ENCODE measurements at regions not wholly inside any gene's neighbourhood (a gene's known extent, or its start where the extent isn't known, plus 50 kb on each side); places are given as distances from the start of the nearest gene placed in this dataset.
"Not testable (repeated sequence)": the region's sequence is repeated elsewhere in the genome, so short reads cannot be mapped to it uniquely, and the experiment has no call there.

DNA sequence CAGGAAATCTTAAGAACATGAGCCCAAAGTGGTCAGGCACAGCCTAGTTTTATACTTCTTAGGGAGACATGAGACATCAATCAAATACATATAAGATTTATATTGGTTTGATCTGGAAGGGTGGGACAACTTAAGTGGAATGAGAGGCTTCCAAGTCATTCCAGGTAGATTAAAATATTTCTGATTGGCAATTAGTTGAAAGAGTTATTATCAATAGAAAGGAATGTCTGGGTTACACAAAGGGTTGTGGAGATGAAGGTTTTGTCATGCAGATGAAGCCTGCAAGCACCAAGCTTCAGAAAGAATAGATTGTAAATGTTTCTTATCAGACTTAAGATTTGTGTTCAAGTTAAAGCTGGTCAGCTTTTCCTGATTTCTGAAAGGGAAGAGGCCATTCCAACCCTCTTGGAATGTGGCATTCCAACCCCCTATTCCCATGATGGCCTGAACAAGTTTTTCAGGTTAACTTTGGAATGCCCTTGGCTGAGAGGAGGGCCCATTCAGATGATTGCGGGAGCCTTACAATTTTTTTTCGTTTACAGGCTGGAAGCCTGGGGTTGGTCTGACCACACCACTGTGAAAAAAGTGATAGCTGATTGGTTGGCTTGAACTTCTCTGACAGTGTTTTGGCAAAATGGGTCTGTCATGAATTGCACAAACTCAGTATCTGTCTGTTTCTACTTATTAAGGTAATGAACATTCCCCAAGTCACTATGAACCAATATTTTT, 245.6 kb upstream of the RAI14 start:
- intact Hi-C loops (cut with DNase I): no loop called here
- DNase-seq: no peak

DNA sequence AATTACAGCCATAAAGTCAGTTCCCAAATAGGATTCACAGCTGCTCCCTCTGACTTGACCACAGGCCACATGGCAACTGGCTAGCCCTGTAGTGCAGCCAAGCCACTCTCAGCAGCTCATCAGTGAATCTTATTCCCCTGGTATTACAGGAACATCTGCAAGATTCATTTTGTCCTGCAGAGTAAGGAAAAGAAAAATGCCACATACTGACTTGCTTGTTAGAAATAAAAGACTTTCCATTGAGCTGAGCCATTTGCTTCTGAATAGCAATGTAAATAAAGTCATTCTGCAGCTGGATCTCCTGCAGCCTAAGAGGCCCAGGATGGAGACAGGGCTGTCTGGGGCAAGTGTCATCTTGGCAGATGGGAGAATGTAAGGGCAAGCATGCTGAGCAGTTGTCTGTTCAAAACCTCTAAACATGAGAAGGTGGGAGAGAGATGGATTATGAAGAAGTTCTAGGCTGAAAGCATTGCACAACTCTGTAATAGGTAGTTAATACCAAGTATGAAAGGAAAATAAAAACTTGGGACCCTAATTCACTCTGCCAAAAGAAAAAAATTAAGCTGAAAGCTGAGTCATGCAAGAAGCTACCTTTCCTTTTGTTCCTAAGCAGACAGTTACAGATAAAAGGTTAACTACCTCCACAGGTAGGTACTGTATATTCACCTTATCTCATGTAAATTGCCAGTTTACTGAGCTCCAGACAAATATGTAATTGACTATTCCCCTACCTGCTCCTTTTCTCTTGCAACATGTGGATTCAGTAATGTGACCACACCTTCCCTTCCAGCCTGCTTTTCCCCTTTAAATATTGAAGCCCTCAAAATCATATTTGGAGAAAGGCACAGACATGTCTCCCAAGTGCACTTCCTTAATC, 244.4 kb upstream of the RAI14 start:
- peak in 1 of 42 donors; percentile 15 for DNase-seq
- intact Hi-C loops (cut with DNase I): no loop called here

DNA sequence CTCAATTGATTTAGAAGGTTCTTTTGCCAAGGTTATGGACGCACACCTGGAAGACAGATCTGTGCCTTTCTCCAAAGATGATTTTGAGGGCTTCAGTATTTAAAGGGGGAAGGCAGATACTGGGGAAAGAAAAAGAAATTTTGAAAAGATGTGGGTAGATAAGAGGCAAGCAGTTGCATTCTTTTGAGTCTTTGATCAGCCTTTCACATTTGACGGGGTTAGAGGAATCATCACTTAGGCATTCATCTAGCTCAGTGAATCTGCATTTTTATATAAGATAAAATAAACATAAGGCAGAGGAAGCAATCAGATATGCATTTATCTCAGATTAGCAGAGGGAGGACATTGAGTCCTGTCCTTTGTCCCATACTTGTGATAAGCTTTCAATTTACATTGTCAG, 243.4 kb upstream of the RAI14 start:
- DNase-seq: no peak
- intact Hi-C loops (cut with DNase I): no loop called here

DNA sequence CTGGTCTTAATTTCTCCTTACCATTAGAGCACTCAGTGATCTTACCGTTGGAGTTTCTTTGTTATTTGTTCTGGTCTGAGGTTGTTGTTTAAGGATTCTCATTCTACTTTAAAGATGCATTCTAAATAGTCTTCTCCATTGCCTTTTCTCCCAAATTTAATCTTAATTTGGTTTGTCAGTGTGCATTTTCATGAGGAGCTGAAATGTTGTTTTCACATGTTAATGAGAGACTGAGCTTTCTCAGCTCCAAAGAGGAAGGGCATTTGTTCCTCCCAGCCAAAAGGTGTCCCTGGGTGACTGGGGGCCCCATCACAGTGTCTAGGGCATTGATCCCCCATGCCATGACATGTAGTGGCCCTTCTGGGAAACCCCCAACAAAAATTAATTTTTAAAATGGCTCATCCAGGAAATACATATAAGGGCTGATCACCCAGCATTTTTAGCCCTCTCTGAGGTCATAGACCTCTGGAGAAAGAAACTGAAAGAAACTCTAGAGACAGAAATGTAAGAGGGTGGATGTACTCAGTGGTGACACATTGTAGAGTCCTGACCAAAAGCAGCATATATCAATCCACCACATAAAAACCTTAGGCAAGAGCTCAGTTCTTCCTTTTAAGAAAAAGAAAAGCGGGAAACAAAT, 240.4 kb upstream of the RAI14 start:
- intact Hi-C loops (cut with DNase I): no loop called here

DNA sequence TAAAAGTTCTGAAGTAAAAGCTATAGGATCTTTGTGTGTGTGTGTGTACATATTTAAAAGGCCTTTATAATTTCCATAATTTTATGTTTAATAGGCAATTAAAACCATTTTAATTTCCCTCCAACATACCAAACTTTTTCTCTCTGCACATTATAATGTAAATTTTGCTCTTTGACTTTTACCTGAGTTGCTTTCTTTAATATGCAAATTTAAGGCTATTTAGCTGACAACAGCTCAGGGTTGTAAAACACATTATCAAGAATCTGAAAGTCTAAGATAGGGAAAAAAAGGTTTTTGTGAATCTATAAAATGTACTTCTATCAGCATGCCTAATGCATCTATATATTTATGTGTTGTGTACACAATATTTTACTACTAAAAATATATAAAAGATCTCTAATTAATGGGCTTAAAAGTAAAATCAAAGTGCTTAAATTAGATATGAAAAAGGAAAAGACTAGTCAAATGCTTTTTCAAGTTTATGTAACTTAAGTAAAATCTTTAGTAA, 239.6 kb upstream of the RAI14 start:
- no peak for DNase-seq
- intact Hi-C loops (cut with DNase I): no loop called here

More for the DNA sequence above, 240.4 kb upstream of the RAI14 start:
- DNase-seq: no peak

DNA sequence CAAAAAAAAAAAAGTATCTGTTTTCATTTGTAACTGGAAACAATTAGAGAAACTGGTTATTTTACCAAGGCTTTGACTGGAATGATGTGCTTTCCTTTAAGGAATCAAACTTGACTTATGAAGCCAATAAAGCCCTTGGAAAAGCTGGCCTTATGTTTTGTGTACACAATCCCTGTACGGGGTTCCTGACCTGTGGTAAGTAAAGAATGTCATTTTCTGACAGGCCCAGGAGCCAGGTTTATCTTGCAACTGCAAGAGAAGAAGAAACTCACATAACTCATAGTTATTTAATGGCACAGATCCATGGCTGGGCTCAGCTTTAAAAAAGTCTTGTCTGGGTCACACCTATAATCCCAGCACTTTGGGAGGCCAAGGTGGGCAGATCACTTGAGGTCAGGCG, 235.9 kb upstream of the RAI14 start:
- DNase-seq; intact Hi-C loops (cut with DNase I): not testable (repeated sequence)

DNA sequence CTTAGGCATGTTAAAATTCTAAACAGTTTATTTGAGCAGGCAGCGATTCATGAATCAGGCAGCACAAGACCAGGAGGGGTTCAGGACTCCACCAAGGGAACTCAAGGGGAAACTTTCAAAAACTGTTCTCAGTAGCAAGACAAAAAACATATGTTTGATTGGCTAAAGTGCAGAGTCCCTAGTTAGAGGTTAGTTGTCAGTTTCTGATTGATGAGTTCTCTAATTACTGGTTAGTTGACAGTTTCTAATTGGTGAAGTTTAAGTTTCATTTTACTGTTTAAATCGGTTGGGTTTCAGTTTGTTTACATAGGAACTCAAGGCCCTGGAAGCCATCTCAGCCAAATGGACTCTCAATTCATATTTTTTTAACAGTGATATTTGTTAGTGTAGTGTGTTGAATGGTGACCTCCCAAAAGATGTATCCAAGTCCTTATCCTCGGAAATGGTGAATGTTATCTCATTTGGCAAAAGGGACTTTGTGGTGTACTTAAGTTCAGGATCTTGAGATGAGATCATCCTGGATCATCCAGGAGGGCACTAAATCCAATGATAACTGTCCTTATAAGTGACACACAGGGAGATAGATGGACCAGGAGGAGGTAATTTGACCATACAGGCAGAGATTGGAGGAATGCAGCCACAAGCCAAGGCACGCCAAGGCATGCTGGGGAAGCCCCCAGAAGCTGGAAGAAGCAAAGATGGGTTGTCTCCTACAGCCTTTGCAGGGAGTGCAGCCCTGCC, 219.2 kb upstream of the RAI14 start:
- intact Hi-C loops (cut with DNase I): no loop called here

DNA sequence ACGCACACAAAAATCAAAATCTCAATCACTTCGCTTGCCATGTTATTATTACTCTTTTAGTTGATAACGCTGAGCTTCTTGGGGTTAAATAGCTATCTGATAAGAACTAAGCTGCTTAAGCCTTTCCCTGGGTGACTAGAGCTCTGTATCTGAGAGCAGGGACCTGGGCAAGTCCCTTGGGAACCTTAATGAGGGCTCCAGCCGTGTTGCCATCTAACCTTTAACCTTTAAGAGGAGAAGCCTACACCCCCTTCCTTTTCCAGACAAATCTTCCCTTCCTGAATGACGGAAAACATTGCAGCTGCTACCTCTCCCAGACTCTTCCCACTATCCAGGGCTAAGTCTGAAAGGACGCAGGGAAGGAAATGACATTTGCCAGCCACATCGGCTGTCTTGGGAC, 216.5 kb upstream of the RAI14 start:
- no peak for DNase-seq
- intact Hi-C loops (cut with DNase I): no loop called here

More for the DNA sequence above, 219.2 kb upstream of the RAI14 start:
- DNase-seq: no peak

DNA sequence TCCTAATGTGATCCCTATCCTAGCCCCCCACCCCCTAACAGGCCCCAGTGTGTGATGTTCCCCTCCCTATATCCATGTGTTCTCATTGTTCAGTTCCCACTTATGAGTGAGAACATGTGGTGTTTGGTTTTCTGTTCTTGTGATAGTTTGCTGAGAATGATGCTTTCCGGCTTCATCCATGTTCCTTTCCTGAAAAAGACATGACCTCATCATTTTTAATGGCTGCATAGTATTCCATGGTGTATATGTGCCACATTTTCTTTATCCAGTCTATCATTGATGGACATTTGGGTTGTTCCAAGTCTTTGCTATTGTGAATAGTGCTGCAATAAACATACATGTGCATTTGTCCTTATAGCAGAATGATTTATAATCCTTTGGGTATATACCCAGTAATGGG, 214.4 kb upstream of the RAI14 start:
- DNase-seq; intact Hi-C loops (cut with DNase I): not testable (repeated sequence)

DNA sequence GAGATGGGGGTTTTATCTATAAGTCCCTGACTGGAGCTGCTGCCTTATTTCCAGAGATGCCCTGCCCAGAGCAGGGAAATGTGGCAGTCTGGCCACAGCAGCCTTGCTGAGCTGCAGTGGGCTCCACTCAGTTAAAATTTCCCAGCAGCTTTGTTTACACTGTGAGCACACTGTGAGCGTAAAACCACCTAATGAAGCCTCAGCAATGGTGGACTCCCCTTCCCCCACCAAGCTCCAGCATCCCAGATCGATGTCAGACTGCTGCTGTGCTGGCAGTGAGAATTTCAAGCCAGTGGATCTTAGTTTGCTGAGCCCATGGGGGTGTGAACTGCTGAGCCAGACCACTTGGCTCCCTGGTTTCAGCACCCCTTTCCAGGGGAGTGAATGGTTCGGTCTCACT, 208.7 kb upstream of the RAI14 start:
- DNase-seq: no peak
- intact Hi-C loops (cut with DNase I): no loop called here

DNA sequence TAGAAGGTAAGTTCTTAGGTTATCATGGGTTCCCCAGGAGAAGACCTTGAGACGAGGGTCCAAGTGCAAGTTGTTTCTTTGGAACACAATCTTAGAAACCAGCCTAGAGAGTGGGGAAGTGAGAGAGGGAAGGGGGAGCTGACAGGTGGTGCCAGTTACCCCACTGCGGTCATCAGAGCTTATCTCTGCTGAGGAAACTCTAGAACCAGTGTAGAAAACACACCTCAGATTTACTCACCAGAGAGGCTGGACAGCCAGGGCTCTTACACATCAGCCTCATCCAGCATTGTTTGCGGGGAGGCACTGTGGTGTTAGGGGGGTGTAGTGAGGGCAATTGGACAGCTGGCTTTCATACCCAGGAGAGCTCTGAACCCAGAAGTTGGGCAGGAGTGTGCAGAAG, 206.5 kb upstream of the RAI14 start:
- intact Hi-C loops (cut with DNase I): no loop called here
- DNase-seq: no peak

DNA sequence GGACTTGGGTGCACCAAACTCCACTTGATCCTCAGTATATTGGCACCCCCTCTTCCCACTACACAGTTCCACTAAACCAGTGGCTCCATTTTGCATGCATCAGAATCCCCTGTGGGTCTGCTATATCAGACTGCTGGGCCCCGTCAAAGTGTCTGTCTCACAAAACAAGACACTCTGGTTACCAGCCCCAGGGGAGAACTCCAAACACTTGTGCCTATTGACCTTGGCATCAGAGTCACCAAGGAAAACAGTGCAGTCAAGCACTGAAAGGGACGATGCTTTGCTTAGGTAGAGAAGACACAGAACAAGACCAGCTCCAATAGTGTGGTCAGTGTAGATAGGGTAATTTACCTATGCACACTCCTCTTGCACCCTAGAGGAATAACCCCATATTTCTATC, 205.8 kb upstream of the RAI14 start:
- DNase-seq: no peak
- intact Hi-C loops (cut with DNase I): no loop called here

DNA sequence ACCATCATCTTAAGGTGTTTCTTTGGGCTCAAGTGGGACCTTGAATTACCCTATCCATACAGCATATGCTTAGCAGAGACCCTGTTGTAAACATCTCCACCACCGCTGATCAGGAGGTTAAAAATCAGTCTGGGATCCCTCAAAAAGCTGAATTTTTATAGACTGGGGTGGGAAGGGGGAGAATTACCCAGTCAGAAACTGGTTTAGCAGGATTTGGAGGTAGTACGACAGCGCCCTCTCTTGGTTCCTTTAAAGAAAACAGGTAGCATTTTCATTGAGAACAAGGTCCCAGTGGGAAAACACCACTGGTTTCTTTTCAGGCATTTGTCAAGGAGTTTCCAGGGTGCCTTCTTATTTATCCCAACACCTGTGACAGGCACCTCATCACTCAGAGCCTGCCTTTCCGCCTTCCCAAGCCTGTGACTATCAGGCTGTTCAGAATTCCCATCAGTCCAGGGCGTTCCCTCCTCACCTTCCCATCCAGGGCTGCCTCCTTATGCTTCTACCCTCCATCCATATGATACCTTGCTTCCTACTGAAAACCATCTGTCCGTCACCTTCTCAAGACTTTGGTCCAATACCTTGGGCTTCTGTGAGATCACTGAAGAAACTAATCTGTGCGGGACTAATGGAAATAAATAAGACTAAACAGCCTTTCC, 203.8 kb upstream of the RAI14 start:
- DNase-seq: no peak
- intact Hi-C loops (cut with DNase I): no loop called here

DNA sequence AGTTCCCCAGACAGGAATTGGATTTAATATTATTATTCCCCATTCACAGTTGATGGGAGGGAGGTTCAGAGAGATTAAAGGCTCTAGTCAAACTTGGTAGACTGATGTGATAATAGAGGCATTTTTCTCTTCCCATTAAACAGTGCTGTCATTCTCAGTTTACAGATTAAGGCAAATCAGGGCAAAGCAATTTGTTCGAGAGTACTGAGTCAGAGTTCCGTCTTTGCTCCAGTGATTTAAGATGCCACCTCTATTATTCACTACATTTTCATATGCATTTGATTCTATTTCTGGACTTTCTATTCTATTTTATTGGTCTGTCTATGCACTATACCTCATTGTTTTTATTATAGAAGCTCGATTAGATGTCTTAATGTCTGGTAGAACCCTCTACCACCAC, 201.0 kb upstream of the RAI14 start:
- intact Hi-C loops (cut with DNase I): no loop called here
- no peak for DNase-seq

DNA sequence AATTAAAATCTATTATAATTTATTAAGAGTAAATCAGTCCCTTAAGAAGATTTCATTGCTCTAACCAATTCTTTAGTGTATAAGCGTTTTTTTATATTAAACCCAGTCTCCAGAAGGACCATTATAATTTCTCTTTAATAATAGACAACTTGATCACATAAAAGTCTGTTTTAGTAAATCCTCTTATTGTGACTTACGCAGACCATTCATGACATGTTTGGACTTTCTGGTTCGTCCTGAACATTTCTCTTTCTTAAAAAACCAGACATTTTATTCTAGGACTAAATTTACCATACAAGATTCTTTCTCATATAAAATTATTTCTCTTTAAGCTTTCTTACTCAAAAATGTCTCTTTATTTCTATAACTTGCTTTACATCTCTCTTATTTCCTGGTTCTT, 196.2 kb upstream of the RAI14 start:
- intact Hi-C loops (cut with DNase I): loop anchor here (10.0 kb wide), 1 partner anchor 455 kb away; the partner anchor contains the start of gene AMACR
- DNase-seq: no peak

DNA sequence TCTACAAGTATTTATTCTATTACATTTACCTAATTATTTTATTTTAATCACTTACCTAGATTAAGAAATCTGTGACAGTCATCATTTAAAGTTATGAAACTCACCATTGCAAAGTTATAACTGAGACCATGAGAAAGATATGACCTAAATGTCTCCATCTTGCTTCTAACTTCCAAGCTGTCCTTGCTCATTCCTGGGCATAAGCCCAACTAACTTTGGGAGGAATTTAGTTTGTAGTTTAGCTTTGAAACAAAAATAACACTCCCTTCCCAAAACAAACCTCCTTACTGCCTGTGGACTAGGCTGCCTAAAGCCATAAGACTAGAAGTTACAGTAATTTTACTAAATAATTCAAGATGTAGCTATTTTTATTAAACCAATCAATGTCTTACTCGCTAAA, 195.6 kb upstream of the RAI14 start:
- DNase-seq: no peak
- intact Hi-C loops (cut with DNase I): loop anchor here (10.0 kb wide), 1 partner anchor 456 kb away; the partner anchor contains the start of gene AMACR

DNA sequence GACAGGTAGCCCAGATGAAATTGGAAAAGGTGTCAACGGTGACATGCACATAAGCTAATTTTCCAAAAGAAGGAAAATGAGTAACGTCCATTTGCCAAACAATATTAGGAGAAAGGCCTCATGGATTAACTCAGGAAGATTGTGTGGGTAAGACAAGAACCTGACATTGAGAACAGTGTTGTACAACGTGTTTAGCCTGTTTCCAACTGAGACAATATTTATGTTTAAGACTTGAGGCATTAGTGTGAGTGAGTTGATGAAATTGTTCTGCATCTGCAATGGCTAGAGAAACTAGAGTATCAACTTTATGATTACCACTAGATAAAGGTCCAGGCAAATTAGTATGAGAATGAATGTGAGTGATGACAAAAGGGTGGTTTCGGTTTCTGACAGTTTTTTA, 191.3 kb upstream of the RAI14 start:
- no peak for DNase-seq
- intact Hi-C loops (cut with DNase I): loop anchor here (10.0 kb wide), 1 partner anchor 460 kb away; the partner anchor contains the start of gene AMACR

DNA sequence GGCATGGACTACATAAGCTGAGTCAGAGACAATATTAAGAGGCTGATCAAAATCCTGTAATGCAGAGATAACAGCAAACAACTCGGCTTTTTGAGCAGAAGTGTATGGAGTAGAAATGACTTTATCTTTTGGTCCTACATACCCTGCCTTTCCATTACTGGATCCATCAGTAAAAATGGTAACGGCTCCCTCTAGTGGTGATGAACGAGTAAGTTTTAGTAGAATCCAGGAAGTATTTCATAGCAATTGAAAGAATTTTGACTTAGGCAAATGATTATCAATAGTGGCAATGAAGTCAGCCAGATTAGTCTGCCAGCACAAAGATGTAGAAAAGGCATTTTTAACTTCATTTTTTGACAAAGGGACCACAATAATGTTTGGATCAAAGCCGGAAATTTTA, 190.8 kb upstream of the RAI14 start:
- DNase-seq: peak in 11 of 42 donors; percentile 23 to 76 (median 47)
- intact Hi-C loops (cut with DNase I): loop anchor here (10.0 kb wide), 1 partner anchor 460 kb away; the partner anchor contains the start of gene AMACR

Data from head of caudate nucleus (tissue), 42 donors.